Neuronal stem cell (in vitro differentiated cells): ENCODE measurements at regions not wholly inside any gene's neighbourhood (a gene's known extent, or its start where the extent isn't known, plus 50 kb on each side); places are given as distances from the start of the nearest gene placed in this dataset.

Experiments
- DNase-seq: peaks from one replicate; pipeline ENCODE4 v3.0.0-alpha.2; 2013; ENCODE audit warnings: low spot score
- H2AFZ ChIP-seq: one replicate; pipeline ENCODE4 v1.6.1; 2013; ENCODE audit warnings: mild to moderate bottlenecking, low read length, inconsistent platforms
- H2AK5ac ChIP-seq: 2 replicates; pipeline ENCODE4 v1.6.1; 2013; ENCODE audit warnings: low read depth, mild to moderate bottlenecking, inconsistent platforms, low read length, moderate library complexity, mixed read lengths
- H2BK120ac ChIP-seq: 2 replicates; pipeline ENCODE4 v1.6.1; 2013; ENCODE audit warnings: low read depth, mild to moderate bottlenecking, inconsistent platforms, low read length, moderate library complexity, mixed read lengths
- H2BK12ac ChIP-seq: one replicate; pipeline ENCODE4 v1.6.1; 2013; ENCODE audit warnings: low read length, inconsistent platforms
- H2BK15ac ChIP-seq: 2 replicates; pipeline ENCODE4 v1.6.1; 2013; ENCODE audit warnings: mild to moderate bottlenecking, low read length, inconsistent platforms, mixed read lengths
- H2BK5ac ChIP-seq: one replicate; pipeline ENCODE4 v1.6.1; 2013; ENCODE audit warnings: inconsistent platforms, mild to moderate bottlenecking, low read length, moderate library complexity
- H3K14ac ChIP-seq: one replicate; pipeline ENCODE4 v1.6.1; 2013; ENCODE audit warnings: low read length, inconsistent platforms
- H3K18ac ChIP-seq: 2 replicates; pipeline ENCODE4 v1.6.1; 2013; ENCODE audit warnings: low read length, inconsistent platforms
- H3K23ac ChIP-seq: 2 replicates; pipeline ENCODE4 v1.6.1; 2013; ENCODE audit warnings: low read depth, mild to moderate bottlenecking, mixed read lengths, low read length, inconsistent platforms; ENCODE audit not compliant: poor library complexity
- H3K27ac ChIP-seq: replicated peaks from 3 replicates; pipeline ENCODE4 v1.5.1; 2013; ENCODE audit warnings: low read length, inconsistent platforms
- H3K27me3 ChIP-seq, 3 experiments: 2 replicates each; pipeline ENCODE4 v1.6.1; 2013; ENCODE audit warnings: low read length in 3 of 3, mild to moderate bottlenecking in 2 of 3, inconsistent platforms in 1 of 3, low read depth in 1 of 3, mixed read lengths in 1 of 3, moderate library complexity in 1 of 3; ENCODE audit not compliant: control insufficient read depth in 3 of 3, insufficient read depth in 3 of 3
- H3K36me3 ChIP-seq, 2 donors: replicated peaks in 1 of 2; 2 replicates each; pipeline ENCODE4 v1.6.1; 2013; ENCODE audit warnings: low read length in 2 of 2; ENCODE audit not compliant: control insufficient read depth in 2 of 2, insufficient read depth in 2 of 2
- H3K4ac ChIP-seq: 2 replicates; pipeline ENCODE4 v1.6.1; 2013; ENCODE audit warnings: inconsistent platforms, mild to moderate bottlenecking, low read length, moderate library complexity
- H3K4me1 ChIP-seq, 2 donors: 1 replicate in 1 of 2; 2 replicates in 1 of 2; pipeline ENCODE4 v1.6.1; 2013; ENCODE audit warnings: low read length in 2 of 2, low read depth in 1 of 2; ENCODE audit not compliant: control insufficient read depth in 2 of 2, insufficient read depth in 1 of 2
- H3K4me2 ChIP-seq: one replicate; pipeline ENCODE4 v1.6.1; 2013; ENCODE audit warnings: mild to moderate bottlenecking, low read length, inconsistent platforms; ENCODE audit not compliant: insufficient read depth, poor library complexity, severe bottlenecking
- H3K4me3 ChIP-seq, 2 donors: 2 replicates each; pipeline ENCODE4 v1.5.1; 2013; ENCODE audit warnings: low read length in 2 of 2, mild to moderate bottlenecking in 2 of 2, inconsistent platforms in 1 of 2, moderate library complexity in 1 of 2
- H3K79me1 ChIP-seq: one replicate; pipeline ENCODE4 v1.6.1; 2013; ENCODE audit warnings: low read depth, mild to moderate bottlenecking, inconsistent platforms, low read length, moderate library complexity
- H3K9ac ChIP-seq: one replicate; pipeline ENCODE4 v1.6.1; 2013; ENCODE audit warnings: mild to moderate bottlenecking, low read depth, low read length, inconsistent platforms; ENCODE audit not compliant: poor library complexity
- H3K9me3 ChIP-seq, 2 donors: replicated peaks in 1 of 2; 2 replicates each; pipeline versions ENCODE3 to v1.6.1; 2013; ENCODE audit warnings: low read length in 2 of 2, mild to moderate bottlenecking in 2 of 2, inconsistent platforms in 1 of 2, low read depth in 1 of 2, mixed read lengths in 1 of 2, moderate library complexity in 1 of 2; ENCODE audit not compliant: control insufficient read depth in 2 of 2, insufficient read depth in 1 of 2
- H4K8ac ChIP-seq: one replicate; pipeline ENCODE4 v1.6.1; 2013; ENCODE audit warnings: low read depth, mild to moderate bottlenecking, inconsistent platforms, low read length, moderate library complexity
- H4K91ac ChIP-seq: one replicate; pipeline ENCODE4 v1.6.1; 2013; ENCODE audit warnings: low read length, low read depth, mild to moderate bottlenecking, inconsistent platforms; ENCODE audit not compliant: poor library complexity
- WGBS, 2 donors: extraction: QIAGEN DNeasy Blood & Tissue Kit; methylation state at CpG; one replicate each; pipeline ENCODE4 v1.1.7; 2013; ENCODE audit warnings: missing lambda C conversion rate in 2 of 2, mixed read lengths in 1 of 2; ENCODE audit not compliant: insufficient read length in 2 of 2, insufficient replicate concordance in 1 of 2; ENCODE audit errors: extremely low coverage in 2 of 2; 5-methylcytosine and 5-hydroxymethylcytosine counted together

GRCh38 chr14:84554136-84554535 is 975.8 kb upstream of the FLRT2 start:
- no peak overlapping the region for H3K9ac ChIP-seq
- H3K4me2 ChIP-seq: no peak overlapping the region
- H2BK120ac ChIP-seq: no peak overlapping the region
- H3K27ac ChIP-seq: no peak overlapping the region
- no peak overlapping the region for H3K18ac ChIP-seq
- H3K27me3 ChIP-seq: no peaks in the 10 kb centered on the region
- H2AK5ac ChIP-seq: no peak overlapping the region
- no peaks in the 10 kb centered on the region for H3K4me1 ChIP-seq
- no peak overlapping the region for H3K4ac ChIP-seq
- whole genome bisulfite sequencing, 2 donors: no CpG with 5 or more reads among the region's 3 CpGs
- H3K4me3 ChIP-seq: no peak overlapping the region
- H3K36me3 ChIP-seq: no peaks in the 10 kb centered on the region
- no peak overlapping the region for H3K23ac ChIP-seq
- H2BK5ac ChIP-seq: no peak overlapping the region
- H2BK12ac ChIP-seq: no peak overlapping the region
- no peak overlapping the region for H4K91ac ChIP-seq
- H4K8ac ChIP-seq: no peak overlapping the region
- no peak overlapping the region for H2BK15ac ChIP-seq
- H2AFZ ChIP-seq: no peak overlapping the region
- peaks cover 0 to 5% of the 10 kb centered on the region in 2 donors for H3K9me3 ChIP-seq
- H3K14ac ChIP-seq: no peak overlapping the region
- H3K79me1 ChIP-seq: no peaks in the 10 kb centered on the region
- DNase-seq: no peak

GRCh38 chr14:84555493-84555892 is 974.5 kb upstream of the FLRT2 start:
- Histone ChIP-seq H3K9me3 (peaks cover 0 to 5% of the 10 kb centered on the region in 2 donors), H3K79me1 (no peaks in the 10 kb centered on the region), H4K8ac (no peak overlapping the region), H2BK5ac (no peak overlapping the region), H2AFZ (no peak overlapping the region), H3K36me3 (no peaks in the 10 kb centered on the region), H3K4me1 (no peaks in the 10 kb centered on the region), H3K18ac (no peak overlapping the region), H2BK15ac (no peak overlapping the region), H3K4me3 (no peak overlapping the region), H3K27me3 (no peaks in the 10 kb centered on the region), H3K27ac (no peak overlapping the region), H3K14ac (no peak overlapping the region), H2AK5ac (no peak overlapping the region), H3K9ac (no peak overlapping the region), H3K4me2 (no peak overlapping the region), H4K91ac (no peak overlapping the region), H2BK12ac (no peak overlapping the region), H3K4ac (no peak overlapping the region), H2BK120ac (no peak overlapping the region), H3K23ac (no peak overlapping the region)
- no peak for DNase-seq
- WGBS, 2 donors: no CpG with 5 or more reads among the region's 2 CpGs

GRCh38 chr14:84566109-84566508 is 963.8 kb upstream of the FLRT2 start:
- Histone ChIP-seq H3K4me3 (no peak overlapping the region), H3K79me1 (no peaks in the 10 kb centered on the region), H4K91ac (no peak overlapping the region), H3K9me3 (no peaks in the 10 kb centered on the region), H3K4me1 (no peaks in the 10 kb centered on the region), H3K9ac (no peak overlapping the region), H2BK120ac (no peak overlapping the region), H3K4ac (no peak overlapping the region), H3K27ac (no peak overlapping the region), H3K36me3 (no peaks in the 10 kb centered on the region), H2BK12ac (no peak overlapping the region), H2AK5ac (no peak overlapping the region), H3K18ac (no peak overlapping the region), H2BK5ac (no peak overlapping the region), H2BK15ac (no peak overlapping the region), H3K23ac (no peak overlapping the region), H3K27me3 (no peaks in the 10 kb centered on the region), H3K4me2 (no peak overlapping the region), H3K14ac (no peak overlapping the region), H2AFZ (no peak overlapping the region), H4K8ac (no peak overlapping the region)
- WGBS, 2 donors: no CpG with 5 or more reads among the region's 6 CpGs
- DNase-seq: no peak

- H3K27ac ChIP-seq: no peak overlapping the region
These were observed 954.3 kb upstream of the FLRT2 start for GRCh38 chr14:84575681-84576080.

More at GRCh38 chr14:84575681-84576080, 954.3 kb upstream of the FLRT2 start:
- no peaks in the 10 kb centered on the region for H3K4me1 ChIP-seq
- no peaks in the 10 kb centered on the region for H3K36me3 ChIP-seq
- H2BK5ac ChIP-seq: no peak overlapping the region
- H4K91ac ChIP-seq: no peak overlapping the region
- H3K79me1 ChIP-seq: no peaks in the 10 kb centered on the region
- no peak overlapping the region for H3K9ac ChIP-seq
- H3K23ac ChIP-seq: no peak overlapping the region
- no peaks in the 10 kb centered on the region for H3K9me3 ChIP-seq
- no peak overlapping the region for H2AFZ ChIP-seq
- no peak overlapping the region for H4K8ac ChIP-seq
- no peak overlapping the region for H3K18ac ChIP-seq
- H2BK120ac ChIP-seq: no peak overlapping the region
- H3K4ac ChIP-seq: no peak overlapping the region
- no peak overlapping the region for H3K14ac ChIP-seq
- no peak overlapping the region for H2BK12ac ChIP-seq
- H3K4me3 ChIP-seq: no peak overlapping the region
- no peak for DNase-seq
- no peak overlapping the region for H2AK5ac ChIP-seq
- H3K27me3 ChIP-seq: no peaks in the 10 kb centered on the region
- no peak overlapping the region for H3K4me2 ChIP-seq
- no peak overlapping the region for H2BK15ac ChIP-seq
